H9 (cell line): ENCODE measurements at regions not wholly inside any gene's neighbourhood (a gene's known extent, or its start where the extent isn't known, plus 50 kb on each side); places are given as distances from the start of the nearest gene placed in this dataset.

Experiments
- DNase-seq: peaks from one replicate; pipeline ENCODE4 v3.0.0-alpha.2; 2017
- H2AFZ ChIP-seq: one replicate; pipeline ENCODE4 v1.6.1; 2013; ENCODE audit warnings: mild to moderate bottlenecking, low read length, control low read depth, moderate library complexity
- H2AK5ac ChIP-seq: 2 replicates; pipeline ENCODE4 v1.6.1; 2013; ENCODE audit warnings: low read length, control low read depth, mixed read lengths; ENCODE audit not compliant: insufficient read length
- H2BK120ac ChIP-seq: one replicate; pipeline ENCODE4 v1.6.1; 2013; ENCODE audit warnings: low read depth, mild to moderate bottlenecking, low read length, control low read depth, inconsistent platforms; ENCODE audit not compliant: poor library complexity, severe bottlenecking
- H2BK12ac ChIP-seq: 2 replicates; pipeline ENCODE4 v1.6.1; 2013; ENCODE audit warnings: low read length, control low read depth, mixed read lengths, low read depth; ENCODE audit not compliant: insufficient read length
- H2BK15ac ChIP-seq: 2 replicates; pipeline ENCODE4 v1.6.1; 2013; ENCODE audit warnings: low read depth, low read length, control low read depth
- H2BK20ac ChIP-seq: one replicate; pipeline ENCODE4 v1.6.1; 2013; ENCODE audit warnings: low read depth, mild to moderate bottlenecking, low read length, control low read depth, inconsistent platforms; ENCODE audit not compliant: poor library complexity, severe bottlenecking
- H2BK5ac ChIP-seq: 2 replicates; pipeline ENCODE4 v1.6.1; 2013; ENCODE audit warnings: low read length, control low read depth, mixed read lengths; ENCODE audit not compliant: insufficient read length
- H3K14ac ChIP-seq: 2 replicates; pipeline ENCODE4 v1.6.1; 2013; ENCODE audit warnings: low read length, control low read depth; ENCODE audit not compliant: insufficient read depth
- H3K18ac ChIP-seq: 2 replicates; pipeline ENCODE4 v1.6.1; 2013; ENCODE audit warnings: low read depth, mild to moderate bottlenecking, mixed read lengths, low read length, control low read depth; ENCODE audit not compliant: insufficient read length
- H3K23ac ChIP-seq: 2 replicates; pipeline ENCODE4 v1.6.1; 2013; ENCODE audit warnings: low read length, control low read depth, mixed read lengths, low read depth; ENCODE audit not compliant: insufficient read length
- H3K23me2 ChIP-seq: 2 replicates; pipeline ENCODE4 v1.6.1; 2013; ENCODE audit warnings: low read depth, mild to moderate bottlenecking, mixed read lengths, low read length, control low read depth; ENCODE audit not compliant: insufficient read length, poor library complexity, severe bottlenecking
- H3K27ac ChIP-seq: 2 replicates; pipeline ENCODE4 v1.5.1; 2013; ENCODE audit warnings: low read length, control low read depth, mixed read lengths, low read depth; ENCODE audit not compliant: insufficient read length
- H3K27me3 ChIP-seq: 2 replicates; pipeline ENCODE4 v1.6.1; 2013; ENCODE audit warnings: low read length, control low read depth, inconsistent platforms; ENCODE audit not compliant: insufficient read depth
- H3K4ac ChIP-seq: 2 replicates; pipeline ENCODE4 v1.6.1; 2013; ENCODE audit warnings: low read depth, mild to moderate bottlenecking, control low read depth, inconsistent platforms, low read length, moderate library complexity
- H3K4me1 ChIP-seq: 2 replicates; pipeline ENCODE4 v1.6.1; 2013; ENCODE audit warnings: low read length, control low read depth, inconsistent platforms; ENCODE audit not compliant: insufficient read depth
- H3K4me2 ChIP-seq: 2 replicates; pipeline ENCODE4 v1.6.1; 2013; ENCODE audit warnings: low read length, control low read depth, mixed read lengths; ENCODE audit not compliant: insufficient read length, insufficient read depth
- H3K56ac ChIP-seq: 2 replicates; pipeline ENCODE4 v1.6.1; 2013; ENCODE audit warnings: low read depth, mild to moderate bottlenecking, mixed read lengths, low read length, control low read depth; ENCODE audit not compliant: insufficient read length
- H3K79me1 ChIP-seq: 2 replicates; pipeline ENCODE4 v1.6.1; 2013; ENCODE audit warnings: low read depth, mild to moderate bottlenecking, moderate library complexity, low read length, control low read depth, inconsistent platforms; ENCODE audit not compliant: insufficient read depth, poor library complexity, severe bottlenecking
- H3K79me2 ChIP-seq: 2 replicates; pipeline ENCODE4 v1.6.1; 2013; ENCODE audit warnings: low read length, control low read depth, inconsistent platforms; ENCODE audit not compliant: insufficient read depth
- H3K9ac ChIP-seq: 2 replicates; pipeline ENCODE4 v1.6.1; 2013; ENCODE audit warnings: low read length, control low read depth, mixed read lengths; ENCODE audit not compliant: insufficient read length; ENCODE audit errors: extremely low read depth
- H3K9me3 ChIP-seq: one replicate; pipeline ENCODE4 v1.6.1; 2013; ENCODE audit warnings: low read depth, low read length, inconsistent platforms; ENCODE audit not compliant: control insufficient read depth
- H3T11ph ChIP-seq: one replicate; pipeline ENCODE4 v1.6.1; 2013; ENCODE audit warnings: mild to moderate bottlenecking, low read length, control low read depth, inconsistent platforms
- H4K20me1 ChIP-seq: one replicate; pipeline ENCODE4 v1.6.1; 2013; ENCODE audit not compliant: control insufficient read depth, insufficient read length, insufficient read depth
- H4K5ac ChIP-seq: 2 replicates; pipeline ENCODE4 v1.6.1; 2013; ENCODE audit warnings: low read depth, mild to moderate bottlenecking, mixed read lengths, low read length, control low read depth; ENCODE audit not compliant: insufficient read length
- H4K8ac ChIP-seq: replicated peaks from 2 replicates; pipeline ENCODE4 v1.6.1; 2013; ENCODE audit warnings: low read length, control low read depth, mixed read lengths, low read depth; ENCODE audit not compliant: insufficient read length
- H4K91ac ChIP-seq: 2 replicates; pipeline ENCODE4 v1.6.1; 2013; ENCODE audit warnings: low read depth, mild to moderate bottlenecking, moderate library complexity, mixed read lengths, low read length, control low read depth; ENCODE audit not compliant: insufficient read length
- H3K27ac Mint-ChIP-seq, 3 experiments: 2 replicates in 2 of 3; 3 replicates in 1 of 3; pipeline ENCODE4 v1.8.0; 2020 to 2021; ENCODE audit warnings: mixed read lengths in 3 of 3, mild to moderate bottlenecking in 1 of 3, moderate library complexity in 1 of 3
- H3K27me3 Mint-ChIP-seq: 2 replicates; pipeline ENCODE4 v1.8.0; 2021; ENCODE audit warnings: low read depth, mild to moderate bottlenecking, moderate library complexity, mixed read lengths
- H3K36me3 Mint-ChIP-seq, 3 experiments: 2 replicates in 2 of 3; 3 replicates in 1 of 3; pipeline ENCODE4 v1.8.0; 2020 to 2021; ENCODE audit warnings: low read depth in 3 of 3, mixed read lengths in 3 of 3; ENCODE audit not compliant: insufficient read depth in 1 of 3
- H3K4me1 Mint-ChIP-seq, 2 experiments: 2 replicates each; pipeline ENCODE4 v1.8.0; 2020; ENCODE audit warnings: mixed read lengths in 2 of 2
- H3K4me3 Mint-ChIP-seq, 2 experiments: 2 replicates in 1 of 2; 3 replicates in 1 of 2; pipeline ENCODE4 v1.8.0; 2020 to 2021; ENCODE audit warnings: mild to moderate bottlenecking in 2 of 2, mixed read lengths in 2 of 2, moderate library complexity in 1 of 2
- H3K9me3 Mint-ChIP-seq, 2 experiments: 2 replicates in 1 of 2; 3 replicates in 1 of 2; pipeline ENCODE4 v1.8.0; 2020; ENCODE audit warnings: mild to moderate bottlenecking in 2 of 2, mixed read lengths in 2 of 2, moderate library complexity in 1 of 2
- WGBS: extraction: QIAGEN DNeasy Blood & Tissue Kit; methylation state at CpG from one replicate; pipeline ENCODE4 v1.1.7; 2013; ENCODE audit warnings: missing lambda C conversion rate, low lambda C conversion rate, mixed read lengths; ENCODE audit not compliant: insufficient read length; ENCODE audit errors: extremely low coverage; 5-methylcytosine and 5-hydroxymethylcytosine counted together
- TF ChIP-seq, protein P1 (sequence below): fragments of 200-600 bp; sonication (generic); conservative IDR thresholded peaks from 3 replicates; pipeline ENCODE4 v1.8.0; 2021; ENCODE audit warnings: antibody characterized with exemption, mild to moderate bottlenecking

DNA sequence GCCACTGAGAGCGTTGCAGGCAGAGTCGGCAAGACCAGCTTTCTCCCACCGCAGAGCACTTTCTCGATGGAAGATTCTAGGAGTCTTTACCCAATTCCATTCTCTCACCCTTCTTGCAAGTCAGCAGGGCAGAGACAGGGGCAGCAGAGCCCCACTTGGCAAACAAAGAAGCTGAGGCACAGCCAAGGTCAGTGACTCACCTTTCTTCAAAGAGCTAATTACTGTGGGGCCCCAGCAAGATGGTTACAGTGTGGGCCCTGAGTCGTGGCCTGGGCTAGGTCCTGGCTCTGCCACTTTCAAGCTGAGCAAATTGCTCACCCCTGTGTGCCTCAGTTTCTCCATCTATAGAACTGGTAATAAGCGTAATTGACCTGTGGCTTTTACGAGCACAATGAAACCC lies 277.0 kb downstream of the PREX1 start:
- Histone ChIP-seq H3K27me3 (no peaks in the 10 kb centered on the region), H3K4ac (no peak overlapping the region), H3K23me2 (no peaks in the 10 kb centered on the region), H3K23ac (no peak overlapping the region), H2BK20ac (no peak overlapping the region), H3T11ph (no peak overlapping the region), H2BK15ac (no peak overlapping the region; the same call in 1 of the 2 replicates), H3K56ac (no peak overlapping the region), H2AK5ac (no peak overlapping the region), H3K79me1 (no peaks in the 10 kb centered on the region), H4K8ac (no peak overlapping the region), H3K27ac (no peak overlapping the region), H2BK12ac (no peak overlapping the region), H3K4me1 (no peaks in the 10 kb centered on the region), H4K5ac (no peak overlapping the region), H3K79me2 (no peaks in the 10 kb centered on the region), H2BK120ac (no peak overlapping the region), H2AFZ (no peak overlapping the region), H3K9me3 (no peaks in the 10 kb centered on the region), H2BK5ac (no peak overlapping the region), H4K20me1 (no peaks in the 10 kb centered on the region), H4K91ac (no peak overlapping the region), H3K4me2 (no peak overlapping the region), H3K14ac (no peak overlapping the region), H3K18ac (no peak overlapping the region), H3K9ac (no peak overlapping the region)
- WGBS, result no CpG with 5 or more reads among the region's 7 CpGs
- Mint-ChIP-seq H3K27ac (no peak overlapping the region), H3K27me3 (no peaks in the 10 kb centered on the region), H3K4me1 (peaks cover 2 to 3% of the 10 kb centered on the region in 2 experiments; a peak in 2 of 4 replicates), H3K36me3 (no peaks in the 10 kb centered on the region), H3K4me3 (no peak overlapping the region), H3K9me3 (no peaks in the 10 kb centered on the region)
- TF ChIP-seq, protein P1, sequence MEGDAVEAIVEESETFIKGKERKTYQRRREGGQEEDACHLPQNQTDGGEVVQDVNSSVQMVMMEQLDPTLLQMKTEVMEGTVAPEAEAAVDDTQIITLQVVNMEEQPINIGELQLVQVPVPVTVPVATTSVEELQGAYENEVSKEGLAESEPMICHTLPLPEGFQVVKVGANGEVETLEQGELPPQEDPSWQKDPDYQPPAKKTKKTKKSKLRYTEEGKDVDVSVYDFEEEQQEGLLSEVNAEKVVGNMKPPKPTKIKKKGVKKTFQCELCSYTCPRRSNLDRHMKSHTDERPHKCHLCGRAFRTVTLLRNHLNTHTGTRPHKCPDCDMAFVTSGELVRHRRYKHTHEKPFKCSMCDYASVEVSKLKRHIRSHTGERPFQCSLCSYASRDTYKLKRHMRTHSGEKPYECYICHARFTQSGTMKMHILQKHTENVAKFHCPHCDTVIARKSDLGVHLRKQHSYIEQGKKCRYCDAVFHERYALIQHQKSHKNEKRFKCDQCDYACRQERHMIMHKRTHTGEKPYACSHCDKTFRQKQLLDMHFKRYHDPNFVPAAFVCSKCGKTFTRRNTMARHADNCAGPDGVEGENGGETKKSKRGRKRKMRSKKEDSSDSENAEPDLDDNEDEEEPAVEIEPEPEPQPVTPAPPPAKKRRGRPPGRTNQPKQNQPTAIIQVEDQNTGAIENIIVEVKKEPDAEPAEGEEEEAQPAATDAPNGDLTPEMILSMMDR, result no peak
- no peak for DNase-seq
